GM13976 (cell line): ENCODE measurements at regions not wholly inside any gene's neighbourhood (a gene's known extent, or its start where the extent isn't known, plus 50 kb on each side); places are given as distances from the start of the nearest gene placed in this dataset.

Source experiments
- DNase-seq: peaks from one replicate; pipeline ENCODE4 v3.0.0; 2012; ENCODE audit warnings: low spot score
- CTCF ChIP-seq: IDR thresholded peaks from 2 replicates; pipeline ENCODE4 v1.5.1; 2012; ENCODE audit warnings: borderline replicate concordance, mild to moderate bottlenecking; ENCODE audit not compliant: insufficient read depth; ENCODE audit errors: extremely low read depth, missing control alignments, control extremely low read depth
- in situ Hi-C: fragments of 300-500 bp; cut with MboI; formaldehyde crosslinking; loops from one replicate; pipeline ENCODE4 v1.12.0; 2022; ENCODE audit warnings: low sequenced_read_pairs, mixed read lengths, inconsistent platforms; ENCODE audit not compliant: unreplicated experiment

DNA sequence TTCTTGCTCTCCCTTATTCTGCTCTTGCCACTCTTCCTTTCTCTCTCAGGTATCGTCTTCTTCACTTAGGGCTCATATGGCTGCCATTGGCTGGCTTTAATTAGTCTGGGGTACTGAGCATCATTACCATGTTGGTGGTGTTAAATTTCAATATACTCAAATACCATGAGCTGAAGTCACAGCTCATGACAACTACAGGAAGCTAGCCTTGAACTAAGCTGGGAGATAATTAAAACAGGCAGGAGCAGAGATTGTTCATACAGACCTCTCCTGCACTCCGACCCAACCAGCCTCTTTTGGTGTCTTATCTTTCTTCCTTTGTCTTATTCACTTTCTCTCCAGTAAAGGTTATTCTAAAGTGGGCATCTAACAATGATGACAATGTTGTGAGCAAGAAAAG is 130.9 kb upstream of the BLID start:
- in situ Hi-C loops = no loop called here

GRCh38 chr11:122242731-122243130 is 126.7 kb upstream of the BLID start:
- in situ Hi-C loops = no loop called here
- DNase-seq = no peak
- TF ChIP-seq CTCF = no peak

More for the DNA sequence above, 130.9 kb upstream of the BLID start:
- no peak for DNase-seq
- TF ChIP-seq CTCF = no peak

DNA sequence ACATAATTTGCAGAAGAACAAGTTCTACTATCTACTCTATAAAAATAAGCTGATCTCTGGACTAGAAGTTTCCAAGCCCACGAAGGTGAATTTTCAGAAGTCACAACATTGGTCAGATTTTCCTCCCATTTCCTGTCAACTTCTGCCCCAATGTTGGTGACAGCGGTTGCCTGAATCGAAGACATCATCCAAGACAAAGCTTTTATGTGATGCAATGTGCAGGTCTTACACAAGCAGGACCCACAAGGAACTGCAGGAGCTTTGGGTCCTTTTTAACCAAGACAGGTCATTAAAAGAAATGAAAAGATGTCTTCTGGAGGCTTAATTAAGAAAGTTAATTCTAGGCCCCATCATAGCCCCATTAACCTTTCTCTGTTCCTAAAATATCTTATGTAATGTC is 125.6 kb upstream of the BLID start:
- TF ChIP-seq CTCF = no peak
- in situ Hi-C loops = no loop called here
- DNase-seq = no peak

- in situ Hi-C loops = no loop called here
These were observed 124.6 kb upstream of the BLID start for GRCh38 chr11:122240638-122241037.

DNA sequence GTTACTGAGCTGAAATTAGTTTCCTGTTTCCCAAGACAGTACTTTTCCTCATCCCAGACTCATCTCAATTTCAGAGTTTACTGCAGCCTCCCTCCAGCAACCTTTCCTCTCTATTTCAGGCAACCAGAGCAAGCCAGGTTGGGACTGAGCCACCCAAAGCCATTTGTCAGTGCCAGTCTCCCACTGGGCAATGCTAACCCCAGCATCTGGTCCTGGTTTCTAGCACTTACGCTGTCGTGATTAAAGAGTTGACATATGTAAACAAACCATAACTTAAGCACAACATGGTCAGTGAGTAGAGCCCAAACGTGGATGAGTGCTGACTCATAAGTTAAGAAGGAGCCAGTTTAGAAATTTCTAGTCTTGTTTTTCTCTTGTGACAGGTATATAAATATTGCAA is 119.6 kb upstream of the BLID start:
- DNase-seq = no peak
- TF ChIP-seq CTCF = no peak
- in situ Hi-C loops = no loop called here

More at GRCh38 chr11:122240638-122241037, 124.6 kb upstream of the BLID start:
- no peak for DNase-seq
- TF ChIP-seq CTCF = no peak

- in situ Hi-C loops = no loop called here
- DNase-seq = no peak
- TF ChIP-seq CTCF = no peak
These were observed 118.8 kb upstream of the BLID start for GRCh38 chr11:122234780-122235179.

- in situ Hi-C loops = no loop called here
- TF ChIP-seq CTCF = no peak
- no peak for DNase-seq
These were observed 118.2 kb upstream of the BLID start for GRCh38 chr11:122234257-122234656.
